CD14-positive monocyte (primary cell): ENCODE measurements at regions not wholly inside any gene's neighbourhood (a gene's known extent, or its start where the extent isn't known, plus 50 kb on each side); places are given as distances from the start of the nearest gene placed in this dataset.

Experiments used
- DNase-seq, 3 donors: peaks; one replicate each; pipeline ENCODE4 v3.0.0-alpha.2; 2011 to 2022
- H2AFZ ChIP-seq: 2 replicates; pipeline ENCODE4 v1.6.0; 2012; ENCODE audit warnings: mild to moderate bottlenecking, low read depth, low read length, inconsistent platforms; ENCODE audit not compliant: insufficient read depth, poor library complexity, severe bottlenecking
- H3K27ac ChIP-seq, 2 donors: 1 replicate in 1 of 2; 2 replicates in 1 of 2; pipeline ENCODE4 v1.5.1; 2012 to 2013; ENCODE audit warnings: low read length in 2 of 2, control low read depth in 1 of 2, inconsistent platforms in 1 of 2, low read depth in 1 of 2, mild to moderate bottlenecking in 1 of 2
- H3K27me3 ChIP-seq, 2 donors: one replicate each; pipeline versions ENCODE4 v1.6.0 to v1.6.1; 2011 to 2013; ENCODE audit warnings: low read length in 2 of 2; ENCODE audit not compliant: control insufficient read depth in 2 of 2, insufficient read depth in 2 of 2
- H3K36me3 ChIP-seq, 2 donors: replicated peaks in 1 of 2; 1 replicate in 1 of 2; 2 replicates in 1 of 2; pipeline versions ENCODE4 v1.5.1 to v1.6.1; 2012 to 2013; ENCODE audit warnings: low read length in 2 of 2, control low read depth in 1 of 2, inconsistent platforms in 1 of 2, mild to moderate bottlenecking in 1 of 2; ENCODE audit not compliant: insufficient read depth in 2 of 2, control insufficient read depth in 1 of 2
- H3K4me1 ChIP-seq, 2 donors: 1 replicate in 1 of 2; 2 replicates in 1 of 2; pipeline versions ENCODE4 v1.5.1 to v1.6.1; 2012 to 2013; ENCODE audit warnings: low read length in 2 of 2, control low read depth in 1 of 2, inconsistent platforms in 1 of 2, mild to moderate bottlenecking in 1 of 2, moderate library complexity in 1 of 2; ENCODE audit not compliant: insufficient read depth in 2 of 2, control insufficient read depth in 1 of 2
- H3K4me2 ChIP-seq: replicated peaks from 2 replicates; pipeline ENCODE3; 2012; ENCODE audit warnings: low read length, moderate library complexity, mild to moderate bottlenecking; ENCODE audit not compliant: poor library complexity, severe bottlenecking; ENCODE audit errors: extremely low read depth
- H3K4me3 ChIP-seq, 3 experiments: fragments of 200-600 bp in 1 of 3; sonication (generic) in 1 of 3; replicated peaks in 1 of 3; 1 replicate in 2 of 3; 2 replicates in 1 of 3; pipeline ENCODE4 v1.5.1; 2011 to 2013; ENCODE audit warnings: low read length in 3 of 3, mild to moderate bottlenecking in 3 of 3, control low read depth in 2 of 3, low read depth in 2 of 3, inconsistent platforms in 1 of 3, moderate library complexity in 1 of 3
- H3K79me2 ChIP-seq: 2 replicates; pipeline ENCODE4 v1.6.0; 2012; ENCODE audit warnings: mild to moderate bottlenecking, control low read depth, inconsistent platforms, low read length, moderate library complexity; ENCODE audit not compliant: insufficient read depth
- H3K9ac ChIP-seq: 2 replicates; pipeline ENCODE4 v1.6.0; 2017; ENCODE audit warnings: low read length, mild to moderate bottlenecking; ENCODE audit not compliant: insufficient read depth, poor library complexity, severe bottlenecking
- H3K9me3 ChIP-seq, 2 donors: replicated peaks in 1 of 2; 1 replicate in 1 of 2; 2 replicates in 1 of 2; pipeline versions ENCODE4 v1.5.1 to v1.6.1; 2012 to 2013; ENCODE audit warnings: low read length in 2 of 2, control low read depth in 1 of 2; ENCODE audit not compliant: control insufficient read depth in 1 of 2, insufficient read depth in 1 of 2
- H4K20me1 ChIP-seq: 2 replicates; pipeline ENCODE4 v1.6.0; 2012; ENCODE audit warnings: mild to moderate bottlenecking, low read length, control low read depth, moderate library complexity; ENCODE audit not compliant: insufficient read depth
- H3K27ac Mint-ChIP-seq, 7 donors: one replicate each; pipeline ENCODE4 v1.8.0; 2020; ENCODE audit warnings: mild to moderate bottlenecking in 7 of 7, mixed read lengths in 7 of 7, moderate library complexity in 6 of 7, inconsistent platforms in 2 of 7
- H3K27me3 Mint-ChIP-seq, 3 donors: one replicate each; pipeline ENCODE4 v1.8.0; 2021 to 2022; ENCODE audit warnings: low read depth in 3 of 3, mild to moderate bottlenecking in 3 of 3, mixed read lengths in 3 of 3, moderate library complexity in 3 of 3, inconsistent platforms in 1 of 3
- H3K36me3 Mint-ChIP-seq, 2 donors: one replicate each; pipeline ENCODE4 v1.8.0; 2020; ENCODE audit warnings: mixed read lengths in 2 of 2, inconsistent platforms in 1 of 2, mild to moderate bottlenecking in 1 of 2
- H3K4me1 Mint-ChIP-seq: one replicate; pipeline ENCODE4 v1.8.0; 2020; ENCODE audit warnings: mild to moderate bottlenecking, mixed read lengths
- H3K4me3 Mint-ChIP-seq, 2 donors: one replicate each; pipeline ENCODE4 v1.8.0; 2020; ENCODE audit warnings: mild to moderate bottlenecking in 2 of 2, mixed read lengths in 2 of 2, moderate library complexity in 1 of 2
- H3K9me3 Mint-ChIP-seq, 7 donors: one replicate each; pipeline ENCODE4 v1.8.0; 2020 to 2022; ENCODE audit warnings: mixed read lengths in 7 of 7, mild to moderate bottlenecking in 6 of 7, moderate library complexity in 6 of 7, inconsistent platforms in 2 of 7
- CTCF ChIP-seq: fragments of 200-600 bp; IDR thresholded peaks from one replicate; pipeline ENCODE4 v1.8.0; 2022; ENCODE audit warnings: antibody characterized with exemption, mild to moderate bottlenecking
- WGBS: methylation state at CpG from one replicate; pipeline ENCODE4 v1.1.5; 2013; ENCODE audit warnings: missing lambda C conversion rate; ENCODE audit not compliant: insufficient coverage; 5-methylcytosine and 5-hydroxymethylcytosine counted together
- intact Hi-C, 2 donors: fragments of 100-400 bp; cut with micrococcal nuclease; formaldehyde crosslinking; loops; one replicate each; pipeline versions ENCODE4 v1.15.0 to v1.15.1; 2023

- Histone ChIP-seq H3K36me3 (no peaks in the 10 kb centered on the region), H3K4me3 (no peak overlapping the region), H2AFZ (no peak overlapping the region), H3K4me1 (peaks cover 6 to 12% of the 10 kb centered on the region in 2 donors), H3K9me3 (peaks cover 37 to 49% of the 10 kb centered on the region in 2 donors), H3K27ac (no peak overlapping the region), H3K79me2 (no peaks in the 10 kb centered on the region), H3K27me3 (no peaks in the 10 kb centered on the region), H3K4me2 (no peak overlapping the region), H3K9ac (no peak overlapping the region), H4K20me1 (no peaks in the 10 kb centered on the region)
- no peak overlapping the region for H3K27ac Mint-ChIP-seq
- intact Hi-C loops: no loop called here
- peaks cover 0 to 2% (median 0%) of the 10 kb centered on the region in 3 donors for H3K27me3 Mint-ChIP-seq
- WGBS: no CpG with 5 or more reads among the region's 1 CpG
- peaks cover 0 to 5% of the 10 kb centered on the region in 2 donors for H3K36me3 Mint-ChIP-seq
- no peak for TF ChIP-seq CTCF
- no peak overlapping the region for H3K4me3 Mint-ChIP-seq
- DNase-seq: peak in 2 of 3 donors; percentile 13 to 57
- peaks cover 21 to 54% (median 48%) of the 10 kb centered on the region in 7 donors for H3K9me3 Mint-ChIP-seq
- peaks cover 13% of the 10 kb centered on the region for H3K4me1 Mint-ChIP-seq
Measured at GRCh38 chr12:14289601-14290000, 75.9 kb upstream of the ATF7IP start.

- H3K27ac Mint-ChIP-seq: peak overlapping the region in 1 of 7 donors; percentile 26
- no peak for TF ChIP-seq CTCF
- Histone ChIP-seq H3K79me2 (no peaks in the 10 kb centered on the region), H3K4me1 (peaks cover 6 to 12% of the 10 kb centered on the region in 2 donors), H3K9me3 (peaks cover 49 to 56% of the 10 kb centered on the region in 2 donors), H4K20me1 (no peaks in the 10 kb centered on the region), H3K27me3 (no peaks in the 10 kb centered on the region), H3K4me2 (no peak overlapping the region), H3K9ac (no peak overlapping the region), H3K36me3 (no peaks in the 10 kb centered on the region), H2AFZ (no peak overlapping the region), H3K27ac (peak overlapping the region in 1 of 2 donors; percentile 49), H3K4me3 (no peak overlapping the region)
- no CpG with 5 or more reads among the region's 1 CpG for WGBS
- H3K4me1 Mint-ChIP-seq: peaks cover 13% of the 10 kb centered on the region
- no peaks in the 10 kb centered on the region for H3K27me3 Mint-ChIP-seq
- H3K4me3 Mint-ChIP-seq: no peak overlapping the region
- intact Hi-C loops: no loop called here
- peaks cover 3 to 5% of the 10 kb centered on the region in 2 donors for H3K36me3 Mint-ChIP-seq
- H3K9me3 Mint-ChIP-seq: peaks cover 27 to 57% (median 56%) of the 10 kb centered on the region in 7 donors
- no peak for DNase-seq
Measured at GRCh38 chr12:14290951-14291350, 74.5 kb upstream of the ATF7IP start.
